ENCODE measurements at regions not wholly inside any gene's neighbourhood (a gene's known extent, or its start where the extent isn't known, plus 50 kb on each side); places are given as distances from the start of the nearest gene placed in this dataset.

GRCh38 chr3:80785875-80786274 is 975.6 kb downstream of the GBE1 start:
- DNase-seq (ENCODE audit: insufficient read length, low spot score), result no peak
- TF ChIP-seq, protein P1, sequence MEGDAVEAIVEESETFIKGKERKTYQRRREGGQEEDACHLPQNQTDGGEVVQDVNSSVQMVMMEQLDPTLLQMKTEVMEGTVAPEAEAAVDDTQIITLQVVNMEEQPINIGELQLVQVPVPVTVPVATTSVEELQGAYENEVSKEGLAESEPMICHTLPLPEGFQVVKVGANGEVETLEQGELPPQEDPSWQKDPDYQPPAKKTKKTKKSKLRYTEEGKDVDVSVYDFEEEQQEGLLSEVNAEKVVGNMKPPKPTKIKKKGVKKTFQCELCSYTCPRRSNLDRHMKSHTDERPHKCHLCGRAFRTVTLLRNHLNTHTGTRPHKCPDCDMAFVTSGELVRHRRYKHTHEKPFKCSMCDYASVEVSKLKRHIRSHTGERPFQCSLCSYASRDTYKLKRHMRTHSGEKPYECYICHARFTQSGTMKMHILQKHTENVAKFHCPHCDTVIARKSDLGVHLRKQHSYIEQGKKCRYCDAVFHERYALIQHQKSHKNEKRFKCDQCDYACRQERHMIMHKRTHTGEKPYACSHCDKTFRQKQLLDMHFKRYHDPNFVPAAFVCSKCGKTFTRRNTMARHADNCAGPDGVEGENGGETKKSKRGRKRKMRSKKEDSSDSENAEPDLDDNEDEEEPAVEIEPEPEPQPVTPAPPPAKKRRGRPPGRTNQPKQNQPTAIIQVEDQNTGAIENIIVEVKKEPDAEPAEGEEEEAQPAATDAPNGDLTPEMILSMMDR (IDR thresholded peaks at IDR 0.05; ENCODE audit: insufficient read depth, missing control alignments), result no peak
- no peak for FAIRE-seq

- DNase-seq (ENCODE audit: insufficient read length, low spot score) (no peak), FAIRE-seq (no peak)
- TF ChIP-seq, protein P1 (IDR thresholded peaks at IDR 0.05; ENCODE audit: insufficient read depth, missing control alignments), result peak; percentile 53
Observed at GRCh38 chr3:80785475-80785874, 976.0 kb downstream of the GBE1 start.

GRCh38 chr3:80771085-80771484 is 990.4 kb downstream of the GBE1 start:
- FAIRE-seq (no peak), DNase-seq (ENCODE audit: insufficient read length, low spot score) (no peak)
- TF ChIP-seq, protein P1 (IDR thresholded peaks at IDR 0.05; ENCODE audit: insufficient read depth, missing control alignments), result no peak

DNA sequence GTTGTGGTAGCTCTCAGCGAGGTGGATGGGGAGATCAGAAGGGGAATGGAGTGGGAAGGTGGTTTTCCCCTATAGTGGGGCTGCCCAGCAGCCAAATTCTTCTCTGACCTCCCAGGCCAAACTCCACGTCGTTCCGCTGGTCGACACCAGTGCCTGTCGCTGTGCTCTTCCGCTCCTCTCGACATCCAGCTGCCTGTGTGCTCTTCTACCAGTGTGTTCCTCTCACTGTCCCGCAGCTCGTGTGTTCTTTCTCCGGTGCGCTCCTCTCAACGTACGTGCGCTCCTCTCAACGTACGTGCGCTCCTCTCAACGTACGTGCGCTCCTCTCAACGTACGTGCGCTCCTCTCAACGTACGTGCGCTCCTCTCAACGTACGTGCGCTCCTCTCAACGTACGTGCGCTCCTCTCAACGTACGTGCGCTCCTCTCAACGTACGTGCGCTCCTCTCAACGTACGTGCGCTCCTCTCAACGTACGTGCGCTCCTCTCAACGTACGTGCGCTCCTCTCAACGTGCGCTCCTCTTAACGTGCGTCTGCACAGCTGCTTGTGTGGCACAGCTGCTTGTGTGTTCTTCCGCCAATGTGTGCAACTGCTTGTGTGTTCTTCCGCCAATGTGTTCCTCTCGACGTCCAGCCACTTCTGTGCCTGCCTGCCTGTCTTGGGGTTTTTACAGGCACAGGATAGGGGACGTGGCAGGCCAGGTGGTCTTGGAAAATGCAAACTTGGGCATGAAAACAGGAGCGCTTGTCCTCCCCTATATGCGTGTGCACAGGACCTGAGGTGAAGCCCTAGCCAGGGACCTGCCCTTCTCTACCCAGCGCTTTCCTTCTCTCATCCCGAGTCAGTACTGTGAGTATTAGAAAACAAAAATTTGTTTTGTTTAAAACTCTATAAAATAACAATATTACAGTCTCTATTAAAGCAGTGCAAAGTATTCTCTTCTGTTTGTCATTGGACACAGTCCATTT is 991.1 kb downstream of the GBE1 start:
- TF ChIP-seq, protein P1 (IDR thresholded peaks at IDR 0.05; ENCODE audit: insufficient read depth, missing control alignments), result no peak
- no peak for FAIRE-seq

DNA sequence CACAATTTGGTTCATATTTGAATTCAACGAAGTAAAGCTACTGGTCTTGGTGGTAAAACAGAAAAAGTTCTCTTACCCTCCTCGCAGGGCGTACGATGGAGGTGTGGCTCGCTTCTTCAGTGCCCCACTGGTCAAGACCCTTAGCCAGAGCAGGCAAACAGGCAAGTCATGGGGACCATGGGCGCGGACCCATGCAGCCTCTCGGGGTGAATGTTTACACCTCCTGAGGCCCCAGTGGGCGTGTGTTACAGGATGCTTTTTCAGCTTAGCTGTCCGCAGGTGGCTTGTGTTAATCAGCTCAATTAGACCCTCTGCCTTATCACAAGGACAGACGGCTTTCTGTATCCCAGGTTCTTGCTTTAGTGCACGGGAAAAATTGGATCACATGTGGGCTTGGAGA is 991.8 kb downstream of the GBE1 start:
- TF ChIP-seq, protein P1 (IDR thresholded peaks at IDR 0.05; ENCODE audit: insufficient read depth, missing control alignments), result no peak
- DNase-seq (ENCODE audit: insufficient read length, low spot score), result no peak
- FAIRE-seq, result no peak

More for the DNA sequence above, 991.1 kb downstream of the GBE1 start:
- DNase-seq (ENCODE audit: insufficient read length, low spot score), result no peak

DNA sequence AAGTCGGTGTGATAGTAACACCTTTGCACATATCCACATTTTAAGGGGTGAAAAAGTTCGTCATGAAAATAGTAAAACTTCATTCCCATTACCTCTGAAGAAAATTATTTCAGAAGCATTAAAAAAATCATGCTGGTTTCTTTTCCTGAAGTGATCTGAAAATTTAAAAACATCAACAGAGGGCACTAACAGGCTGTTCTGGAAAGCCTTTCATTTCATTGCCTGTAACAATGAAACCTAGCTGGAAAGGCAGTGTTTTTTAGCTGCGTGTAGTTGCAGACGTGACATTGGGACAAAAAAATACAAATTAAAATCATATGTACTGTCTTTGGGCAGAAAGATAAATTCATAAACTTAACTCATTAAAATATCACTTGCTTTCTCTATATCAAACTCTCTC is 993.8 kb downstream of the GBE1 start:
- no peak for DNase-seq (ENCODE audit: insufficient read length, low spot score)
- TF ChIP-seq, protein P1 (IDR thresholded peaks at IDR 0.05; ENCODE audit: insufficient read depth, missing control alignments), result peak; percentile 9
- FAIRE-seq, result no peak

GRCh38 chr3:80754969-80755368 is 987.2 kb upstream of the ROBO1 start:
- DNase-seq (ENCODE audit: insufficient read length, low spot score), result no peak
- no peak for FAIRE-seq
- TF ChIP-seq, protein P1 (IDR thresholded peaks at IDR 0.05; ENCODE audit: insufficient read depth, missing control alignments), result no peak
